Left colon (tissue), 2 donors: ENCODE measurements at regions not wholly inside any gene's neighbourhood (a gene's known extent, or its start where the extent isn't known, plus 50 kb on each side); places are given as distances from the start of the nearest gene placed in this dataset.
"Not testable (repeated sequence)": the region's sequence is repeated elsewhere in the genome, so short reads cannot be mapped to it uniquely, and the experiment has no call there.

Source experiments
- ATAC-seq: fragments of 200-7000 bp; cut with Tn5 transposase; one replicate; pipeline ENCODE4 v1.9.1; 2020; ENCODE audit warnings: mild to moderate bottlenecking, moderate library complexity
- DNase-seq, 2 donors: peaks; one replicate each; pipeline ENCODE4 v3.0.0-alpha.2; 2020
- intact Hi-C, 2 donors: fragments of 100-400 bp; cut with DNase I in 1 of 2; cut with micrococcal nuclease in 1 of 2; formaldehyde crosslinking; loops; one replicate each; pipeline versions ENCODE4 v1.11.2 to v1.14.0; 2022; cut with DNase I, micrococcal nuclease
- donor health status: DM: no; HTN: no; CAD: no.
- donor health status: DM: yes; HTN: yes; CAD: no.

DNA sequence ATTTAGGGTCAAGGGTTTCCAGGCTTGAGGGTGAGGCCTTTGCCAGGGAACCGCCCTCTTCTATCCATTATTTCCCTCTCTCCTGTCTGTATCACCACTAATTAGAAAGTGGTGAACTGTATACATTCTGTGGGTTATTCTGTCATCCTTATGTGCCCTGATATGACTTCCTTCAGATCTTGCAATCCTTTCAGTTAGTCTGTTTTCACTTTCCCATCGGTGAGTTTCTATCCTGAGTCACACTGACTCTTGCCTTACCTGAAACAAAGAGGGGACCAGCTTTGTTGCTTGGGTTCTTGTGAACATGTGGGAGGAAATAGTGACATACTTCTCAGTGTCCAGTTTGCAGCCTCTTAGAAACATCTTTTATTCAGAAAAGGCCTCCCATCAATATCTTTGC lies 205.4 kb upstream of the GHR start:
- ATAC-seq (no peak), DNase-seq (no peak)
- intact Hi-C loops = no loop called here

DNA sequence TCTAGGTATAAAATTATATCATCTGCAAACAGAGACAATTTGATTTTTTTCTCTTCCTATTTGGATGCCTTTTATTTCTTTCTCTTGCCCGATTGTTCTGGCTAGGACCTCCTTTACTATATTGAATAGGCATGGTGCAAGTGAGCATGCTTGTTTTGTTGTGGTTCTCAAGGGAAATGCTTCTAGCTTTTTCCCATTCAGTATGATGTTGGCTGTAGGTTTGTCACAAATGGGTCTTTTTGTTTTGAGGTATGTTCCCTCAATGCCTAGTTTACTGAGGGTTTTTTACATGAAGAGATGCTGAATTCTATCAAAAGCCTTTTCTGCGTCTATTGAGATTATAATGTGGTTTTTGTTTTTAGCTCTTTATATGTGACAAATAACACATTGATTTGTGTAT lies 198.2 kb upstream of the GHR start:
- DNase-seq = no peak
- ATAC-seq = no peak
- intact Hi-C loops = no loop called here

DNA sequence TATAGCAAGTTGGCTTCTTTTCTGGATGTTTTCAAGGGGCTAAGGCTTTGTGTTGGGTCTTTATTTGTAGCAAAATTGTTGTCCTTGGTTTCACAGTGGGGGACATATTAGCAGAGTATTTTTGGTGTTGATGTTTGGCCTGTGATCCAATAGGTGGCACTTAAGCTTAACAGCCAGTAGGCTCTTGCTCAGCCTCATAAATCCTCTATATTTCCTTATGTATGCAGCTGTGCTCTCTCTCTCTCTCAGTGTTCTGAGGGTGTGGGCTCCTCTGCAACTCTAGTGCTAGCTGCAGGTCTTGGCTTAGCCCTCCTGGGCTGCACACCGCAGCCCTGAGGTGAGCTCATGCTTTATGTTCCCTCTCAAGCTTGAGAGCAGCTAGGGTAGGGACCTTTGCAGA lies 195.0 kb upstream of the GHR start:
- intact Hi-C loops = no loop called here
- ATAC-seq (no peak), DNase-seq (no peak)

DNA sequence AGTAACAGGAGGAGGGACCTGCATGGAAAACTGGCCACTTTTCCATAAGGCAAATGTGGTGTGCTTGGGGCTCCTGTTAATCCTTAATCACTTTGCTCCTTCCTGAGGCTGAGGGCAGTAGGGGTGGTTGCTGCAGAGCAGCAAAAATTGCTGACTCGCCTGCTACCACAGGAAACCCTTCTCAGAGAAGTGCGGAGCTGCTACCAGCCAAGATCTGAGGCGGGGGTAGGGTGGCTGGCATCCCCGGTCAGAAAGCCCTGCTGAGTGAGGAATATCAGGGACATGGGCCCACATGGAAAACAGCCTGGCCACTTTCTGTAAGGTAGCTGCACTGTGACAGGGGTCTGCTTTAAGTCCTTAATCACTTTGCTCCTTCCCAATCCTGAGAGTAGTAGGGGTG lies 192.4 kb upstream of the GHR start:
- DNase-seq = no peak
- intact Hi-C loops = no loop called here
- no peak for ATAC-seq

DNA sequence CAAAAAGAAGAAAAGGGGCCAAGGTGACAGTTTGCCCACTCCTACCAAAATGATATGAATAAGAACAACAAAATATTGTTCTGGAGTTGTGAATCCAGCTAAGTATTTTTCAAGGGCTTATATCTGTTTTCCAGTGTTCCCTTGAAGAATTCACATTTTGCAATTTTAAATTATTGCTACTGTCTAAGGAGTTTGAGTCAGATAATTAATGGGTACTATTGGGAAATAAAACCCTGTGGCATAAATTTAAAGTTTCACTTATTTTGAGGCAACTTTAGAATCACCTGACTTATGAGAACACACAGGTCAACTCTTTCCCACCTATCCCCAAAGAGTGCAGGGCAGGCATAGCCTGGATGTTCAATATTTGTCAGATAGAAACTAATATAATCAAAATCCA lies 188.0 kb upstream of the GHR start:
- no peak for ATAC-seq
- no peak for DNase-seq
- intact Hi-C loops = no loop called here

DNA sequence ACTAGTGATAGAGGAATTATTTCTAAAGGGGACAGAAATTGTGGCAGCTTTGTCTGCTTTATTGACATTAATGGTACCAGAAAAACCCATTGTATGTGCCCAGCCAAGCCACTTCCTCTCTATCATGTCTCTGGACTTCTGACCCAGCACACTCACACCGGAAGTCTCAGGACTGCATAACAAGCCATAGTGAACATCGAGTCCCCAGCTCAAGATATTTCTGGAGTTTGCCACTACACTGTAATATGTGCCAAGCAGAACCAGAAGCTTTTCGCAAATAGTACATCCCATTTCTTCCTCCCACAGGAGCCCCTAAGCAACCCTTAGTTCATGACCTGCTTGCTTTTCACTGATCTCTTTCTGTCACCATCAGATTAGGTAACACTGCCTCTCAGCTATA lies 187.4 kb upstream of the GHR start:
- DNase-seq = no peak
- intact Hi-C loops = no loop called here

DNA sequence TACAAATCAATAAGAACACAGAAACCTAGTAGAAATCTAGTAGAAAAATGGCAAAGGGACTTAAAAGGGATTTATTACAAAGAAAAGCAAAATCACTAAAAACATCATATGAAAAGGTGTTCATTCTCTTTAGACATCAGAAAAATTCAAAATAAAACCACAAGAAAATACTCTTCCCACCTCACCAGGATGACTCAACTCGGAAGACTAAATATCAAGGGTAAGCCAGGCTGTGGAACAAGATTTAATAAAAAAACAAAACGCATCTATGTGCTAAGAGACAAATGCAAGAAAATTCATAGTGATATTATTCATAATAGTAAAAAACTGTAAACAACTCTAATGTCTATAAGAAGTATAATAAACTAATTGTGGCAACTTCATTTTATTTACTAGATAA lies 181.6 kb upstream of the GHR start:
- intact Hi-C loops = no loop called here
- DNase-seq = no peak
- no peak for ATAC-seq

More for the DNA sequence above, 187.4 kb upstream of the GHR start:
- no peak for ATAC-seq

DNA sequence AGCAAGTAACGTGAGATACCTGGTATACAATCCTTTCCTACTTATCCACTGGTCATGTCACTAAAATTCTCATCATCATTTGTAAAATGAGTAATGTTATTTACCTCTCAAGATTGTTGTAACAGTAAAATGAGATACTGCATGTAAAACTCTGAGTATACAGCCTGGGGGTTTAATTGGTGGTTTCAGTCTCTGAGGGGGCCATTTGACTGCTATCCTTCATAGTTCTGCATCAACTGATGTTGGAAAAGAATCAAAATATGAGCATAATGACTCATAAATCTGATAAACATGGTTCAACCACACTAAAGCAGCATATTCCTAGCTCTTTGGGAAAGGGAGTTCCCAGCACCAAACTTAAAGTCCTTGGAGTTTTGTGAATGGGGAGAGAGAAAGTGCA lies 181.0 kb upstream of the GHR start:
- intact Hi-C loops = no loop called here
- DNase-seq = no peak
- no peak for ATAC-seq

DNA sequence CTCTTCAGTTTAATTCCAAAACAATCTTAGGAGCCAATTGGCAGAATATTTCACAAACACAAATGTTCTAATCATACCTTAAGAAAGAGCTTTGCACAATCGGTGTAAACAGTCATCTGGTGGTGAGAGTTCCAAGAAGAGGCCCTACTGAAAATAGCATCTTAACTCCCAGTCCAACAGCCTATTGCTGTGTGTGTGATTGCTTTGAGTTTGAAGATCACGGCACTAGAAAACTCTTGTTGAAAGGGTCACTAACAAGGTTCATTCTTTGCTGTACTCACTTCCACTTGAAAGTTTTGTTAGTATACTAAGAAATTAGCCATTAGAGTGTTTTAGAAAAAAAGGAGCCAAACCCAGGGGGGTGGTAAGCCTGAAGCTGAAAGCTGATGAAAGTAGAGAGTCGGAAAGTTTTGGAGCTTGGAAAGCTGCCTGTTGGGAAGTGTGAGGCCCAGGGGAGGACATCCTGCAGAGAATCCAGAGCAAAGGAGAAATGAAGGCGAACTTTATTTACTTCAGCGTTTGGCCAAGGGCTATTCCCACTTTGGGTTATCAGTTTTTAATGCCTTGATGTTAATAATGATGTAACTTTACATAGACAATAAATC lies 180.3 kb upstream of the GHR start:
- DNase-seq (no peak), ATAC-seq (no peak)
- intact Hi-C loops = no loop called here

DNA sequence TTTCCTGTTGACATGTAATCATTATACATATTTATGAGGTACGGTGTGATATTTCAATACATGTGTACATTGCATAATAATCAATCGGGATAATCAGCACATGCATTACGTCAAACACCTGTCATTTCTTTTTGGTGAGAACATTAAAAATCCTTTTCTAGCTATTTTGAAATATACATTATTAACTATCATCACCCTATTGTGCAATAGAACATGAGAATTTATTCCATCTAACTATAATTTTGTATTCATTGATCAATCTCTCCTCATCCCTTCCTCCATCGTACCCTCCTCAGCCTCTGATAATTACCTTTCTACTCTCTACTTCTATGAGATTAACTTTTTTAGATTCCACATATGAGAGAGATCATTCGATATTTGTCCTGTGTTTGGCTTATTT lies 170.9 kb upstream of the GHR start:
- DNase-seq (no peak), ATAC-seq (no peak)
- intact Hi-C loops = no loop called here

DNA sequence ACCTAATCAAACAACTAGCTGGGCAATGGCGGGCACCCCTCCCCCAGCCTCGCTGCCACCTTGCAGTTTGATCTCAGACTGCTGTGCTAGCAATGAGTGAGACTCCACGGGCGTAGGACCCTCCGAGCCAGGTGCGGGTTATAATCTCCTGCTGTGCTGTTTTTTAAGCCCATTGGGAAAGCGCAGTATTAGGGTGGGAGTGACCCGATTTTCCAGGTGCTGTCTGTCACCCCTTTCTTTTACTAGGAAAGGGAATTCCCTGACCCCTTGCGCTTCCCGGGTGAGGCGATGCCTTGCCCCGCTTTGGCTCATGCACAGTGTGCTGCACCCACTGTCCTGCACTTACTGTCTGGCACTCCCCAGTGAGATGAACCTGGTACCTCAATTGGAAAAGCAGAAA lies 163.3 kb upstream of the GHR start:
- not testable (repeated sequence) for DNase-seq, ATAC-seq

DNA sequence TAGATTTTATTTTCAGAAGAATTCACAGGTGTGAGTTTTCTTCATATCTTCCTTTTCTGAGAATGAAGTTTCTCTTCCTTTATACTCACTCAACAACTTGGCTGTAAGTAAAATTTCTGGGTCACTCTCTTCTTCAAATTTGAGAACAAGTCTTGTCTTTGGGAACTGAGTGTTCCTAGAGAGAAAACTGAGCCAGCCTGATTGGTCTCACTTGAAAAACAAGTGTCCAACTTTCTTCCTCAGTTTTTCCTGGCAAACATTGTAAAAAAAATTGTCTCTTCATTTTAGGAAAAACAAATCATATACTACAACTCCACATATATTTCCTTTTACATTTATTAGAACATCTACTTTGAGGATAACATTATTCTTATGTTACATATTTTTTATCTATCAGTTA lies 156.1 kb upstream of the GHR start:
- intact Hi-C loops = no loop called here
- ATAC-seq = no peak
- DNase-seq = no peak

More for the DNA sequence above, 163.3 kb upstream of the GHR start:
- intact Hi-C loops = not testable (repeated sequence)

DNA sequence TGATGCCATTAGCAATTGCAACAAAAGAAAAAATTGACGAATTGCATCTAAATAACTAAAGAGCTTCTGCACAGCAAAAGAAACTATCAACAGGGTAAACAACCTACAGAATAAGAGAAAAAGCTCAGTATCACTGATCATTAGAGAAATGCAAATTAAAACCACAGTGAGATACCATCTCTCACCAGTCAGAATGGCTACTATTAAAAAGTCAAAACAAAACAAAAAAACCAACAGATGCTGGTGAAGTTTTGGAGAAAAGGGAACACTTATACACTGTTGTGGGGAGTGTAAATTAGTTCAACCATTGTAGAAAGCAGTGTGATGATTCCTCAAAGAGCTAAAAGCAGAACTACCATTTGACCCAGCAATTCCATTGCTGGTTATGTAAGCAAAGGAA lies 155.1 kb upstream of the GHR start:
- intact Hi-C loops, ATAC-seq, DNase-seq: not testable (repeated sequence)

DNA sequence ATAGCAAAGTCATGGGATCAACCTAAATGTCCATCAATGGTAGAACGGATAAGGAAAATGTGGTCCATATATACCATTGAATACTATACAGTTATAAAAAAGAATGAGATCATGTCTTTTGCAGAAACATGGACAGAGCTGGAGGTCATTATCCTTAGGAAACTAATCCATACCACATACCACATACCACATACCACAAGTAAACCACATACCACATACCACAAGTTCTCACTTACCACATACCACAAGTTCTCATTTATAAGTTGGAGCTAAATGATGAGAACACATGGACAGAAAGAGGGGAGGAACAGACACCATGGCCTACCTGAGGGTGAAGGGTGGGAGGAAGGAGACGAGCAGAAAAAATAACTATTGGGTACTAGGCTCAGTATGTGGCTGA lies 154.6 kb upstream of the GHR start:
- DNase-seq (no peak), ATAC-seq (no peak)
- intact Hi-C loops = no loop called here

DNA sequence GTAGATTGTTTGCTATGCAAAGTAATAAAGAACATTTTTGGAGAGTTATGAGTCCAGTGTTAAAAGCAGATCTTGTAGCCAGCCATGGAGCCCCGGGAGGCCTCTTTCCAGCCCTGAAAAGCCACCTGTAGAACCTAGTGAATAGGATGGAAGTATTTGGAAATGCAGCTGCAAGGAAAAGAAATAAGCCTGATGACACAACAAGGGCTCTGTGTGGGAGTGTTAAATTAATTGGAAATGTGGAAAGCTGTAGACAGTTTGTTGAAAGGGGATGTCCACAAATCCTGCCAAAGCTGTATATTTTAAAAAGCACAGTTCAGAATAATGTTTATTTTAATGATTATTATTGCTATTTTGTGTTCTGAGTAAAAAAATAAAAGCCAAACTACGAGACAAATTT lies 152.5 kb upstream of the GHR start:
- intact Hi-C loops = no loop called here
- ATAC-seq (no peak), DNase-seq (no peak)

DNA sequence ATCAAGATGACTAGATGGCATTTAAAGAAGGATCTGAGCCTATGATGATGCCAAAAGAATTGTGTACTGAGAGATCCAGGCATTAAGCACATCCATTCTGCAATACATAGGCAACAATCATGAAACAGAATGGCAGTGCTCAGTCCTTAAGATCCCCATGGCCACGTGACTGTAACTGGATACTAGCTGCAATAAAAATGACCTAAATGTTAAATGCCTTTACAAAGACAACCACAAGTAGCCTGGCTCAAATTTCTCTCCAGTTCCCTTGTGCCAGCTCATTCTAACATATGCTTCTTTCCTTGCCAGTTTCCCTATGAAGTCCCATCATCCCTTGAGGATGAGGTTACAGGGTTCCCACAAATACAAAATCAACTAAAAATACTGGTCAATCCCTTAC lies 148.3 kb upstream of the GHR start:
- intact Hi-C loops = no loop called here
- no peak for DNase-seq
- no peak for ATAC-seq

DNA sequence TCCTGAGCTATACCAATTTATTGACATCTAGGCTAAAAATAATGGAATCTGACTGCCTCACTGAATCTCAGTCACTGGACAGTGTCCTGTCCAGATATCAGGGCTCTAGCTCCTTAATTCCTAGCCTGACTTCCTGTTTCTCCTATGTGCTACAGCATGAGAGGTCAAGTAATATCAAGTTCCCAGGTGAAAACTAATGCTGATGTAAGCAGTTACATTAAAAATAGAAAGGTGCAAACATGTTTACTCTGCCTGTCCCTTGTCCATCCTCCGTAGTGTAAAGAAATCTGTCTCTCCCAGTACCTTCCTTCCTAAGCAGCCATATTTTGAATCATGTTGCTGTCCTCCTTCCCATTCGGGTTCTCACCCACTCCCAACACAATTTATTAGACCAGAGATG lies 145.9 kb upstream of the GHR start:
- no peak for ATAC-seq
- DNase-seq = no peak
- intact Hi-C loops = no loop called here

DNA sequence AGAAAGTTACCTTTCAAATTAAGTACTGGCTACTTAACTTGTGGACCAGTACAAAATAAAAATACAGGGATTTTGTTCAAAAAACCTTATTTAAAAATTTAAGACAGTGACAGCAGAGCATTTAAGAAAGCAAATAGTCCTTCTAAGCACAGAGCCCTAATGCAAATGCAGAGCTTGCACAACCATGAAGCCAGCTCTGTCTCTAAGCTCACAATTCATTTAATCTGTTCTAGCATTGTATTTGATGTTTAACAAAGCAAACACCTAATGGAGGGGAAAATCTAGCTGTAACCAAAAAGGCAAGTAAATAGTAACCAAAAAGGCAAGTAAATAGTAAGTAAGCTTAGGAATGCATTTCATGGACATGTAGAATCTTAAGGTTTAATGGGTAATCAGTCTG lies 138.7 kb upstream of the GHR start:
- intact Hi-C loops = no loop called here
- no peak for ATAC-seq
- no peak for DNase-seq

DNA sequence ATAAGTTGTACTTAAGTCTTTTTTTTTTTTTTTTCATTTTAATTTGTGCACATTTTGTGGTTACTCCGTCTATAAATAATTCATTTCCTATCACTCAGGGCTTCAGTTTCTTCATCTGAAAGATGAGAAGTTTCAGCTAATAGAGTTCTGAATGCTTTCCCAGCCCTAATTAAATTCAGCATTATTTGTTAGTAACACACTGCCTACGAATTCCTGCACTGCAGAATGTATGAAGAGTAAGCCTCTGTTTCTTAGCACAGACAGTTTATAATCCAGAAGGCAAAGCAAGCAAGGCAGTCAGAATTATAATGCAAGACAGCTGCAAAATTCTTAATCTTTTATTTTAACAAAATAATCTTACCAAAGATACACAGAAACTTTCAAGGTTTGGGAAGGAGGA lies 138.0 kb upstream of the GHR start:
- intact Hi-C loops = no loop called here
- ATAC-seq = no peak

DNA sequence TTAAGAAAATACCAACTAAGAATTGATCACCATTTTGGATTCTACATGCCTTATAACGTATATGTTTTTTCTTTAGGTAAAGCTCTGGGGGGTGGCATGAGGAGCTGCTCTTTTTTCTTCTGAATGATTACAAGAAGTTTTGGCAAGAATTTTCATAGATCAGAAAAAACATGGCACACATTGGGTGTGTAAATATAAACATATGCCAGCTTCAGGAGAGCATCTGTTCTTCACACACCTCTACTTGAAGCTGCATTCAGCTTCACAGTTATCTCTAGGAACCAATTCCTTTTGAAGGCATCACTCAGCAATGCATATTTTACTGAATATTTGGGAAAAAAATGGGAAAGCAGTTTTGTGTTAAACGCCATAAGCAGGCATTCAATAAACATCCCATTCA lies 122.7 kb upstream of the GHR start:
- intact Hi-C loops = no loop called here
- DNase-seq (no peak), ATAC-seq (no peak)

More for the DNA sequence above, 138.0 kb upstream of the GHR start:
- DNase-seq = no peak

DNA sequence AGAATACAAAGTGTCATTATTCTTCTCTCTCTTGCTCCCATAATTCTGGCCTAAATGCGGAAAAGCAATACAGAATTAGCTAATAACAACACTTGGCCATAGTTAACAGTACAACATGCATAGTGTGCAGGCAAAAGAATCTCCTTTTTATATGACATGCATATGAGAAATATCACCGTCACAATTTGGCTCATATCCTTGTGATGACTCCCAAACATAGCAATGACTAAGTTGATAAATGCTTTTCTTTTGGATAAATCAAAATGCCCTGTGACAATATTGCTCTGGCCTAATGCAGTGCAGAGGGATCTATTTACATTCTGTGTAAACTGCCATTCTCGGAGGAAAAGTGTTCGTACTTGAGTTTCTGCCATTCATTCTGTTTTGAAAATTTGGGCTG lies 121.9 kb upstream of the GHR start:
- DNase-seq (no peak), ATAC-seq (no peak)
- intact Hi-C loops = no loop called here

DNA sequence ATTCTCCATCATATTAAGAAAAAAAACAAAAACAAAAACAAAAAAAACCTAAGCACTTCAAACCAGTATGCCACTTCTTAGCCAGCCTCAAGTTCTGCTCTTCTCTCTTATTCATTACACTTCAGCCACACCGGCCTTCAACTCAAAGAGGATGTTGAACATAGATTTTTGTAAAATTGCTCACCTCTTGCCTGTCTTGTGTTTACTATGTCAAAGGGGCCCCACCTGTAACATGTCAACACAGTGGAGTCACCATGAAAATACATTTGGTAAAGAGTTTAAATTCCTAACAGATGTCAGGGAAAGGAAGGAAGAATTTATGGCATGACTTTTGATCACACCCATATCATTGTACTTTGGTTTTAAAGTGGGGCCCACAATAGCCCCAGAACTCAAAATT lies 121.1 kb upstream of the GHR start:
- DNase-seq = no peak
- no peak for ATAC-seq
- intact Hi-C loops = no loop called here
